T-helper 17 cell (primary cell): ENCODE measurements at regions not wholly inside any gene's neighbourhood (a gene's known extent, or its start where the extent isn't known, plus 50 kb on each side); places are given as distances from the start of the nearest gene placed in this dataset.
"Not testable (repeated sequence)": the region's sequence is repeated elsewhere in the genome, so short reads cannot be mapped to it uniquely, and the experiment has no call there.

Experiments
- ATAC-seq: fragments of 150-1000 bp; cut with Tn5 transposase; 2 replicates; pipeline ENCODE4 v1.10.0; 2021; ENCODE audit warnings: mild to moderate bottlenecking, moderate library complexity
- DNase-seq, 3 donors: peaks; one replicate each; pipeline versions ENCODE4 v3.0.0 to v3.0.0-alpha.2; 2020 to 2021
- H3K9me3 ChIP-seq: one replicate; pipeline ENCODE4 v1.7.0; 2013; ENCODE audit warnings: low read length, mild to moderate bottlenecking; ENCODE audit not compliant: control insufficient read depth, poor library complexity, severe bottlenecking
- H3K27ac Mint-ChIP-seq: one replicate; pipeline ENCODE4 v1.8.0; 2022; ENCODE audit warnings: mild to moderate bottlenecking, moderate library complexity, mixed read lengths
- H3K27me3 Mint-ChIP-seq: one replicate; pipeline ENCODE4 v1.8.0; 2022; ENCODE audit warnings: mixed read lengths
- H3K36me3 Mint-ChIP-seq: one replicate; pipeline ENCODE4 v1.8.0; 2022; ENCODE audit warnings: low read depth, mixed read lengths
- H3K4me1 Mint-ChIP-seq: one replicate; pipeline ENCODE4 v1.8.0; 2022; ENCODE audit warnings: mild to moderate bottlenecking, mixed read lengths
- H3K4me3 Mint-ChIP-seq: one replicate; pipeline ENCODE4 v1.8.0; 2022; ENCODE audit warnings: mild to moderate bottlenecking, moderate library complexity, mixed read lengths

DNA sequence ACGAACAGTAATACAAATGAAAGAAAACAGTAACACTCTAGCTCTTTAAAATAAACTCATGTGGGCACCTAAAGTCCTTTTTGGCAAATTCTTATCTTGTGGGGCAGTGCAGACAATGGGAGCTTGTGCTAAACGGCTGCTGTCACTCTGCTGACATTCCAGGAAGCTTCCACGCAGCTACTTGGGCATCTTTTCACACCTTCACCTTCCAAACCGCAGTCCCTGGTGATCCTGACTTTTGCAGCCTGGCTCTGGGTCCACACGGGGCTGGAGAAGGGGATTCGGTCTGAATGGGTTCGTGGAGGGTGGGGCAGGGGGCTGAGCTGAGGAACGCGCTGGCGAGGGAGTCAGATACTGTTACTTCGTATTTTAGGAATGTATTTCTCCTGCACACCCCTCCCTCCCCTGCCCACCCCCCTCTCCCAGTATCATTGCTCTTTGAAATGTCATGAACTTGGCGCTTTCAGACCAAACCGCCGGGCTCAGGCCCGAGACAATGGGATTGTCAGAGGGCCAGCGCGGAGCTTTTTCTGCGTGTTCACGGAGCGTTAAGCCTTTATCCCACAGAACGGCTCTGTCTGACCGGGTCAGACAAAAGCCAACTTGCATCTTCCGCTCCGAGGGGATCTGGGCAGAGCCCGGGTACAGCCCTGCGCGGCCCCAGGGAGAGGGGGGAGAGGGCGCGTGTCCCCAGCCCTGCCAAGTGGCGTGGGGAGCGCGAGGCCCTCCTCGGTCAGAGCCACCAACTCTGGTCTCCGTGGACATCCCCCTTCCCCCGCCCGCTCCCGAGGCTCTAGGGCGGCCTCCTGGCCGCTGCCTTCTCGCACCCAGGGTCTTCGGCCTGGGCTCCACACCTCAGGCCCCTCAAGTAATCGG, 76.7 kb upstream of the EN2 start:
- H3K4me1 Mint-ChIP-seq = peaks cover 25% of the 10 kb centered on the region
- no peak overlapping the region for H3K27ac Mint-ChIP-seq
- ATAC-seq (no peak), DNase-seq (no peak)
- no peaks in the 10 kb centered on the region for H3K9me3 ChIP-seq
- H3K27me3 Mint-ChIP-seq = peaks cover 88% of the 10 kb centered on the region
- H3K36me3 Mint-ChIP-seq = peaks cover 6% of the 10 kb centered on the region
- H3K4me3 Mint-ChIP-seq = peak overlapping the region; percentile 43

DNA sequence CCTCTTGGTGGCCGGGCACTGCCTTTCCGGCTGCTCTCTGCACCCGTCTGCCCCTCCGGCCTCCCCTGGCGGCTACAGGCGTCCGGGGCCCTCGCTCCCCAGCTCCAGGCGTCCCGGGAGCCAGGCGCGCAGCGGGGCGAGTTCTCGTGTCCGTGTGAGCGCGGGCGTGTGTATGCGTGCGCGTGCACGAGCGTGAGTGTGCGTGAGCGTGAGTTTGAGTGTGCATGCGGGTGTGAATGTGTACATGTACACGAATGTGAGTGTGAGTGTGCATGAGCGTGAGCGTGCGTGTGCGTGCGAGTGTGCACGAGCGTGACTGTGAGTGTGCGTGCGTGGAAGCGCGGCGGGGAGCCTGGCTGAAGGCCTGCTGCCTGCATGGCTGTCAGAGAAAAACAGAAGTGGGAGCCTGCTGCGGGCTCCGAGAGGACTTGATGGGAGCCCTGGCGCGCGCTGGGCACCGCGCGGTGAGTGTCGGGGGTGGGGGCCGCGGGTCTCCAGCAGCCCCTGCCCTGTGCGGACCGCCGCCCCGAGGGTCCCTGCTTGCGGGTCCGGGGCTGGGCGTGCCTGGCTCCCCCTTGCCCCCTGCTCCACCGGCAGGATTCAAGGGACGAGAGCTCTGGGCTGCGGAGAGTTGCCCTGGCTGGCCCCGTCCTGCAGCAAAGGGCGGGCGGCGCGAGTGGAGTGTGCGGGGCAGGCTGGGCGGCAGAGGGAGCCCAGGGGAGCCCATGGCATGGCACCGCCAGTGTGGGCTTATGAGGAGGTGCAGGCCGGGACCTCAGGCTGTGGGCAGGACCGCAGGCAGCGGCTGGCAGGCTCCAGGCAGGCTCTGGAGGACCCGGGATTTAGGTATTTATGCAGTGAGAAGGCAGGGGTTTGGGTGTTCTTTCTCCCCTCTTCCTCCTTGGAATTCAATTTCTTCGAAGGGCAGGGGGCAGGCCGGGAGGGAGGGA, 75.8 kb upstream of the EN2 start:
- Mint-ChIP-seq H3K4me1 (peaks cover 23% of the 10 kb centered on the region), H3K27ac (no peak overlapping the region), H3K27me3 (peaks cover 88% of the 10 kb centered on the region), H3K36me3 (peaks cover 6% of the 10 kb centered on the region), H3K4me3 (peak overlapping the region; percentile 3)
- no peak for ATAC-seq
- DNase-seq = no peak
- no peaks in the 10 kb centered on the region for H3K9me3 ChIP-seq

DNA sequence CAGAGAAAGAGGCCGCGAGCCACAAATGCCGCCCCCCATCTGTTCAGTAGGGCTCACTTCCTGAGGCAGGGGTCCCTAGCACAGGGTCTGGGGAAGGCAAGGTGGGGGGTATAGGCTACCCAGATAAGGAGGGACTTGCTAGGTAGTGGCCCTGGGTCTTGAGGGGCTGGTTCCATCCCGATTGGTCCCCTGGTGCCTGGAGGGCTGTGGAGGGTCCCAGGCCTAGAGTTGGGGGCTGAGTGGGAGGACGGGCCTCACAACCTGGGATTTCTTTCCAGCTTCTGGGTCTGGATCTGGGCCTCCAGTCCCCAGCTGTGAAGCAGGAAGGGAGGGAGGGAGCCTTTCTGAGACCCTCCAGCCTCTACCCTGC, 75.1 kb upstream of the EN2 start:
- DNase-seq (no peak), ATAC-seq (no peak)
- no peak overlapping the region for H3K27ac Mint-ChIP-seq
- H3K27me3 Mint-ChIP-seq = peaks cover 89% of the 10 kb centered on the region
- peaks cover 21% of the 10 kb centered on the region for H3K4me1 Mint-ChIP-seq
- no peaks in the 10 kb centered on the region for H3K9me3 ChIP-seq
- H3K4me3 Mint-ChIP-seq = no peak overlapping the region
- H3K36me3 Mint-ChIP-seq = peaks cover 6% of the 10 kb centered on the region

DNA sequence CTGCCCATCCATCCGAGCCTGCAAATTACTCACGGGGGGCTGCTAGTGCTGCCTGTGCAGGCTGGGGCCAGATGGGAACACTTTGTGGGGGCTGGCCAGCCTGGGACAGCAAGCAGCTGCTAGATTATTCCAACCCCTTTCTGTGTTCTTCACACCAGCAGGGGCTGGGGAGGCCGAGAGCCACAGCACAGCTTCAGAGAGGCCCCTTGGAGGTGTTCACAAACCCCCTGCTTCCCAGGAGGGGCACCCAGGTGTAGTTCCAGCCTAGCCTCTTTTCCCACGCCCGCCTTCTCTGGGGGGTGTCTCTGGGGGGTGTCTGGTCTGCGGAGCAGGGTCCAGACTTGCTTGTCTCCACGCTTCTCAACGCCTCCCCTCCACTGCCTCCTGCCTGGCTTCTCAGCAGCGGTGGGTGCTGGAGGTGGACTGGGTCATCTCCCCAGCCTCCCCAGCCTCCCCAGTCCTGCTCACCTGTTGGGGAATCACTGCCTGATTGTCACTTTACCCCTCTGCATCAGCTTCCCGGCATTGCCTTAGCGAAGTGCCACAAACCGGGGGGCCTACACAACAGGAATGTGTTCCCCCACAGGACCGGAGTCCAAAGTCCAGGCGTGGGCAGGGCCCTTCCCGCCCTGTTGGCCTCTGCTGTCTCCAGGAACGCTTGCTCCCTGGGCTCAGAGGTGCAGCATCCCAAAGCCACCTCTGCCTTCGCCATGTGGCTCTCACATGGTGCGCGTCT, 74.0 kb upstream of the EN2 start:
- H3K27me3 Mint-ChIP-seq = peaks cover 93% of the 10 kb centered on the region
- ATAC-seq (no peak), DNase-seq (no peak)
- H3K4me1 Mint-ChIP-seq = peaks cover 17% of the 10 kb centered on the region
- no peaks in the 10 kb centered on the region for H3K9me3 ChIP-seq
- no peak overlapping the region for H3K4me3 Mint-ChIP-seq
- peaks cover 6% of the 10 kb centered on the region for H3K36me3 Mint-ChIP-seq
- no peak overlapping the region for H3K27ac Mint-ChIP-seq

DNA sequence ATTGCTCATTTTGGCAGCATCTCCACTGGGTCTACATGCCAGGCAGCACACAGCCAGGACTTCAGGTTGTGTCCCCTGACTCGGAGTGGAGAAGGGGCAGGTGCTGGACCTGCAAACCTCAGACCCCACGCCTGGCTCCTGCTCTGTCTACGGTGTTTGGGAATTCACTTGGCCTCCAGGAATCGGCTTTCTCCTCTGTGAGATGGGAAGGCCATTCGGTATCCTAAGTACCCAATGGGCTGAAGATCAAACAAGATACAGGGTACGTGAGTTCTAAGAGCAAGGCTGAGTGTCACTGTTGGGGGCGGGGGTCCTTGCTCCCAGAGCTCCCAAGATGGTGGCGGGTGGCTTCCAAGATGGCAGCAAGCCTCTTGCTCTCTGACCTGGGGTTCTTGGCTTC, 73.2 kb upstream of the EN2 start:
- no peaks in the 10 kb centered on the region for H3K9me3 ChIP-seq
- ATAC-seq (no peak), DNase-seq (no peak)
- Mint-ChIP-seq H3K27ac (no peak overlapping the region), H3K27me3 (peaks cover 90% of the 10 kb centered on the region), H3K36me3 (peaks cover 6% of the 10 kb centered on the region), H3K4me3 (no peak overlapping the region), H3K4me1 (peaks cover 15% of the 10 kb centered on the region)

DNA sequence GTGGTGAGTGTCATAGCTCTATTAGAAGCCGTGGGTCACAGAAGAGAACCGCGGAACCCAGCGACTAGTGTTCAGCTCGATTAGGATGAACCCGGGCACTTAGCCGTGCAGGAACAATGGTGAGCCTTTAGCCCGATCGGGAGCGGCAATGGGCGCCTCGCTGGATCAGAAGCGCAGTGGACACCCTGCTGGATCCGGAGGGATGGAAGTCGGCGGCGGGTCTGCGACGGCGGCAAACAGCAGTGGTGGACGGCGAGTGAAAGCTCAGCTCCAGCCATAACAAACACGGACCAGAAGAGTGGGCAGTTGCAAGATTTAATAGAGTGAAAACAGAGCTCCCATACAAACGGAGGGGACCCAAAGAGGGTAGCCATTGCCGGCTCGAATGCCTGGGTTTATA, 72.7 kb upstream of the EN2 start:
- H3K36me3 Mint-ChIP-seq, DNase-seq, H3K27ac Mint-ChIP-seq, H3K4me3 Mint-ChIP-seq, ATAC-seq, H3K9me3 ChIP-seq: not testable (repeated sequence)
- Mint-ChIP-seq H3K27me3 (peaks cover 90% of the 10 kb centered on the region), H3K4me1 (peaks cover 11% of the 10 kb centered on the region)

DNA sequence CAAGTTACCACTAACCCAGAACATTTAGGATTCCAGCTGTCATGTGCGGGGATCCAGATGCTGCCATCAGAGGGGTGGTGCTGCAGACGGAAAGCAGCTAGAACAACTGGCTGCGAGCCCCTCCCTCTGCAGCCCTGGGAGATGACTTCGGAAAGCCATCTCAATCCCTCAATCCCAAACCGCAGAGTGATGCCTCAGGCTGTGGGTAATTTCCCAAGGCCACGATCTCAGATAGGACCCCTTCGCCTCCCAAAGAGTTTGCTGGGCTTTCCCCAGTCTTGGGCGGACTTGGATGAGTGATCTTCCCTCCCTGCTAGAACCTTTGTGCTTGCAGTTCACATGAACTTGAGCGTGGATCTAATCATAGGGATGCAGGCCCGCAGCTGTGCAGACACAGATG, 71.3 kb upstream of the EN2 start:
- DNase-seq (no peak), ATAC-seq (no peak)
- H3K27me3 Mint-ChIP-seq = peaks cover 93% of the 10 kb centered on the region
- no peak overlapping the region for H3K27ac Mint-ChIP-seq
- no peak overlapping the region for H3K4me3 Mint-ChIP-seq
- peaks cover 6% of the 10 kb centered on the region for H3K4me1 Mint-ChIP-seq
- peaks cover 2% of the 10 kb centered on the region for H3K36me3 Mint-ChIP-seq
- no peaks in the 10 kb centered on the region for H3K9me3 ChIP-seq

DNA sequence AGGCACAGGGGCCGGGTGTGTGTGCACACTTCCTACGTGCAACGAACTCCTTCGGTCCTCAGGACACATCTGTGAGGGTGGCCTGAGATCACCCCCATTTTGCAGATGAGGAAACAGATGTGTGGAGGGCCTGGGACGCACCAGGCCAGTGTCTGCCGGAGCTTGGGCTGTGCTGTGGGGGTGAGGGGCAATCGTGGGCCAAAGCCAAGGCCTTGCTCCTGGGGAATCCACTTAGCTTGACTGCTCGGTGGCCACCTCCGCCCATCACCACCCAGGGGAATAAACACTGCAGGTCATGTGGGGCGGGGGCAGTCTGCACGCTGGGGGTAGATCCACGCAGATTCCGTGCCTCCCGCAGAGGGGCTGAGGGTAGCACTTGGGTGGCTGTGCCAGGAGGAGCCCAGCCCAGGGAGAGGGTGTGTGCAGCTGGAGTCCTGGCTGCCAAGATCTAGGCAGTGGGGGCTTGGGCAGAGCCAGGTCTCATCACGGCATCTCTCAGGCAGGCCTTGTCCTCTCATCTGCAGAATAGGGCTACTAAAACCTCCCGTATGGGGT, 70.8 kb upstream of the EN2 start:
- Mint-ChIP-seq H3K4me1 (peaks cover 2% of the 10 kb centered on the region), H3K27me3 (peaks cover 88% of the 10 kb centered on the region), H3K27ac (no peak overlapping the region), H3K4me3 (no peak overlapping the region), H3K36me3 (no peaks in the 10 kb centered on the region)
- DNase-seq (no peak), ATAC-seq (no peak)
- no peaks in the 10 kb centered on the region for H3K9me3 ChIP-seq

DNA sequence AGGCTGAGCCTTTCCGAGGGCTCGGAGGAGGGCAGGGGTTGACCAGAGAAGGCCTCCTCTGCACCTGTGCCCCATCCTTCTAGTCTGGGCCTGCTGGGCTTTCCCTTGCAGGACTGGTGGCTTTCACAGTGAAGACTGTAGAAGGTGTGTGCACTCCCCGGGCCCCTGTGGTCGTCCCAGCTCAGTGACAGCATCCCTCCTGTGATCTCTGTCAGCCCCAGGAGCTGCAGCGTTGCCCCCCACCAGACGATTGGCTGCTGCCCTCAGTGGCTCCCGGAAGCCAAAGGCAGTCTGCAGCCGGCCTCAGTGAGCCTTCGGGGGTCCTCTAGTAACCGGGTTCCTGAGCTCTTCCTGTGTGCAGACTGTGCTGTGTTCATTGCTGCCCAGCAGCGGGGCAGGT, 69.4 kb upstream of the EN2 start:
- no peak for DNase-seq
- peaks cover 85% of the 10 kb centered on the region for H3K27me3 Mint-ChIP-seq

DNA sequence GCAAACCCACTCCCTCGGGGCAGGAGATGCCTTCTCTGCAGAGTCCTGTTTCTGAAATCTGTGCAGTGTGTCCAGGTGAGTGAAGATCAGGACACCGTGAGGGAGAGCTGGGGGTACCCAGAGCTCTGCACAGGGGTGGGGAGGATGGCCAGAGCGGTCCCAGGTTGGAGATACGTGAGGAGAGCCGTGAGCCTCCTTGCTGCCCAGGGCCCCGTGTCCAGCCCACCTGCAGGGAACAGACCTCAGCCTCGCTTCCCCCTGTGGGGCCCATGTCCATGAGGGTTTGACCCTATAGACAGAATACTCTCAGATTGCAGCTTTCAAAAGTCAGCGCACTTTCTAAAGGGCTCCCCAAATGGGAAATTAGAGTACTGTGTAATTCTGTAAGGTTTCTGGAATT, 66.5 kb upstream of the EN2 start:
- Mint-ChIP-seq H3K4me1 (no peaks in the 10 kb centered on the region), H3K27me3 (peaks cover 75% of the 10 kb centered on the region), H3K4me3 (no peak overlapping the region), H3K36me3 (no peaks in the 10 kb centered on the region), H3K27ac (no peak overlapping the region)
- no peak for ATAC-seq
- no peak for DNase-seq
- H3K9me3 ChIP-seq = no peaks in the 10 kb centered on the region

More for the DNA sequence above, 69.4 kb upstream of the EN2 start:
- Mint-ChIP-seq H3K27ac (no peak overlapping the region), H3K36me3 (no peaks in the 10 kb centered on the region), H3K4me1 (peaks cover 2% of the 10 kb centered on the region), H3K4me3 (no peak overlapping the region)
- no peak for ATAC-seq
- no peaks in the 10 kb centered on the region for H3K9me3 ChIP-seq

DNA sequence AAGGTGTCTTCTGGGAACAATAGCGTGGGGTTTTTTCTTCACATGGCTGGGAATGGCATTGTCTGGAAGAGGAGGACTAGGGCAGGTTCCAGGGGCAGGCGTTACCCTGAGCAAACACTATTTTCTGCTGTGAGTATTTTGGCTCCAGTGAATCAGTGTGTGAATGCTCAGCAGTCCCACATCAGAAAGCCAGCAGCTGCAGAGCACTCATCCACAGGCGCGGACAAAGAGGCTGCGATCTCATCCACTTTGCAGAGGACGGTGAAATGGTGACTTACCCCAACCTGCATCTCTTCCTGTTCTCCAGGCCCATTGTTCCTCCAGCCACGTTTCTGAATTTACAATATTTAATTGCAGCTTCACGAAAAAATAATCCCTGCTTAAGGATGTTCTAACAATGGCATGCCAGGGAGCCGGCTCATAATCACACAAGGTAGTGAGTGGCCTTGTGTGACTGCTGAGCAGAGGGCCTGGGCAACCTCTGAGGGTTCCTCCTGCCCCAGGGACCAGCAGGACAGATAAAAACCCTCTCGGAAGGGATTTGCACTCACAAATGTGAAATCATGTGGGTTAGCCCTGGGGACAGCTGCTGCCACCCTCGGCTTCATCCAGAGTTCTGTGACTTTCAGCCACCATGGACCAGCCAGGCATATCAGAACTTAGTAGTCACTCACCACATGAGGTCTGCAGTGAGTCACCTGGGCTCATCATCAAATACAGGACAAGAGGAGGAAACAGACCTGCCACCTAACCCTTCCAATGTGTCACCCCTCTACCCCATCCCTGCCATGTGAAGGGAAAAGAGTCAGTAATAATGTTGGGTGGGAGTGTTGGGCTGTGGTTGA, 65.0 kb upstream of the EN2 start:
- Mint-ChIP-seq H3K27ac (no peak overlapping the region), H3K4me1 (no peaks in the 10 kb centered on the region), H3K4me3 (no peak overlapping the region), H3K36me3 (no peaks in the 10 kb centered on the region), H3K27me3 (peaks cover 67% of the 10 kb centered on the region)
- DNase-seq (no peak), ATAC-seq (no peak)
- H3K9me3 ChIP-seq = no peaks in the 10 kb centered on the region

DNA sequence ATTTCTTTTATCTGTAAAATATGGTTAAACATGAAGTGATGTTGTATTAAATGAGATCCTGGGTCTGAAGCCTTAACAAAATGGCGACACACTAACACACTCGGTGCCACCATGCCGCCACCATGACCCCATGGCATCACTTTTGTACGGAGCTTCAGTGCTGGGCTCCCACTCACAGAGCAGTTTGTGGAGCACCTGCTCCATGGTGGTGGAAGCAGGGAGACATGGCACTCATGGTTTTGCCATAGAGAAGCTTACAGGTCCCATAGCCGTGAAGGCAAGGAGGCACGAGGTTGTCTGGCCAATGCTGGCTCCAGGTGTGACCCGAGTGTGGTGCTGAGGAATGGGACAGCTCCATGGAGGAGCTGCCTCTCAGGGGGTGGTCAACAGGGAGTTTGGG, 63.5 kb upstream of the EN2 start:
- no peak overlapping the region for H3K4me3 Mint-ChIP-seq

More for the DNA sequence above, 63.5 kb upstream of the EN2 start:
- Mint-ChIP-seq H3K27me3 (peaks cover 55% of the 10 kb centered on the region), H3K36me3 (no peaks in the 10 kb centered on the region), H3K27ac (no peak overlapping the region), H3K4me1 (no peaks in the 10 kb centered on the region)
- DNase-seq (no peak), ATAC-seq (no peak)
- H3K9me3 ChIP-seq = no peaks in the 10 kb centered on the region
